PC-9 (cell line): ENCODE measurements at regions not wholly inside any gene's neighbourhood (a gene's known extent, or its start where the extent isn't known, plus 50 kb on each side); places are given as distances from the start of the nearest gene placed in this dataset.
A peak's percentile ranks its signal among the peaks of the same experiment; 100 is the strongest.
"Not testable (repeated sequence)": the region's sequence is repeated elsewhere in the genome, so short reads cannot be mapped to it uniquely, and the experiment has no call there.

Source experiments
- BruUV-seq: library from RNA; stranded (reverse); fragments of 400-500 nt; replicated peaks from 2 replicates; lab custom pipeline; 2021; lab: Mats Ljungman, UMichigan
- CTCF ChIA-PET: fragments of 300-600 bp; sonication (Branson Sonifier 250); formaldehyde crosslinking; loops from one replicate; lab custom pipeline; 2022; ENCODE audit warnings: antibody characterized with exemption; lab: Charles Lee
- POLR2A ChIA-PET: fragments of 300-600 bp; sonication (Branson Sonifier 250); formaldehyde crosslinking; loops from one replicate; lab custom pipeline; 2022; ENCODE audit warnings: antibody characterized with exemption; ENCODE audit not compliant: unreplicated experiment; lab: Charles Lee
- DNase-seq, 2 experiments: peaks; one replicate each; pipeline versions ENCODE4 v3.0.0 to v3.0.0-alpha.2; 2015 to 2022; ENCODE audit warnings: mixed read lengths in 1 of 2
- H2AFZ ChIP-seq: fragments of 200-600 bp; sonication (generic); 2 replicates; pipeline ENCODE4 v1.8.1; 2017; ENCODE audit warnings: antibody characterized with exemption
- H3F3A ChIP-seq: fragments of 200-600 bp; sonication (generic); 2 replicates; pipeline ENCODE4 v1.8.1; 2017; ENCODE audit warnings: antibody characterized with exemption, mild to moderate bottlenecking, low read depth; ENCODE audit not compliant: insufficient read depth
- H3K27ac ChIP-seq: fragments of 200-600 bp; sonication (generic); 2 replicates; pipeline ENCODE4 v1.6.1; 2016; ENCODE audit warnings: mixed run types
- H3K27me3 ChIP-seq: fragments of 200-600 bp; sonication (generic); 2 replicates; pipeline ENCODE4 v1.6.1; 2016; ENCODE audit warnings: low read depth, mixed run types; ENCODE audit not compliant: insufficient read depth
- H3K36me3 ChIP-seq: fragments of 200-600 bp; sonication (generic); 2 replicates; pipeline ENCODE4 v1.6.1; 2016; ENCODE audit warnings: low read depth, mixed run types
- H3K4me1 ChIP-seq: fragments of 200-600 bp; sonication (generic); replicated peaks from 2 replicates; pipeline ENCODE4 v1.6.1; 2016; ENCODE audit warnings: mixed run types; ENCODE audit not compliant: insufficient read depth
- H3K4me2 ChIP-seq: fragments of 200-600 bp; sonication (generic); 2 replicates; pipeline ENCODE4 v1.6.1; 2017; ENCODE audit warnings: mixed run types
- H3K4me3 ChIP-seq: fragments of 200-600 bp; sonication (generic); 2 replicates; pipeline ENCODE4 v1.6.1; 2016; ENCODE audit warnings: mixed run types
- H3K79me2 ChIP-seq: fragments of 200-600 bp; sonication (generic); 2 replicates; pipeline ENCODE4 v1.6.1; 2017; ENCODE audit warnings: low read depth, mixed run types
- H3K9me2 ChIP-seq: fragments of 200-600 bp; sonication (generic); 2 replicates; pipeline ENCODE4 v1.8.1; 2017; ENCODE audit warnings: mild to moderate bottlenecking; ENCODE audit not compliant: insufficient read depth
- H3K9me3 ChIP-seq: fragments of 200-600 bp; sonication (generic); 2 replicates; pipeline ENCODE4 v1.8.1; 2016; ENCODE audit warnings: low read depth; ENCODE audit not compliant: insufficient read depth
- H4K20me1 ChIP-seq: fragments of 200-600 bp; sonication (generic); 2 replicates; pipeline ENCODE4 v1.8.1; 2017; ENCODE audit not compliant: insufficient read depth
- EZH2 ChIP-seq: fragments of 200-600 bp; sonication (generic); IDR thresholded peaks from 2 replicates; pipeline ENCODE4 v1.8.0; 2017; ENCODE audit warnings: antibody characterized with exemption, low read depth
- intact Hi-C: fragments of 100-400 bp; cut with micrococcal nuclease; formaldehyde crosslinking; loops from one replicate; pipeline ENCODE4 v1.10.0; 2022; ENCODE audit not compliant: unreplicated experiment
- TF ChIP-seq, protein P1 (sequence below): fragments of 200-600 bp; sonication (generic); conservative IDR thresholded peaks from 2 replicates; pipeline ENCODE4 v1.6.1; 2017; ENCODE audit warnings: mixed run types, antibody characterized with exemption, mild to moderate bottlenecking, moderate library complexity

- no peaks in the 10 kb centered on the region for H3F3A ChIP-seq
- ChIA-PET CTCF (interaction anchor here (0.6 kb wide), 1 partner anchor 360 kb away, joined by 23 read pairs; no protein-coding TSS in a partner anchor), POLR2A (no interaction called here)
- H4K20me1 ChIP-seq = no peaks in the 10 kb centered on the region; the same call in 1 of the 2 replicates
- H3K4me1 ChIP-seq = no peaks in the 10 kb centered on the region
- intact Hi-C loops = loop anchor here (1.0 to 10.0 kb wide), 2 partner anchors 86 to 422 kb away; no protein-coding TSS in a partner anchor
- no peak overlapping the region for H3K27ac ChIP-seq
- DNase-seq = peak in 1 of 2 experiments; percentile 6
- no peak overlapping the region for H3K4me2 ChIP-seq
- no peaks in the 10 kb centered on the region for H3K9me2 ChIP-seq
- no peak overlapping the region for H3K4me3 ChIP-seq
- H3K79me2 ChIP-seq = no peaks in the 10 kb centered on the region
- no peak for TF ChIP-seq EZH2
- TF ChIP-seq, protein P1, sequence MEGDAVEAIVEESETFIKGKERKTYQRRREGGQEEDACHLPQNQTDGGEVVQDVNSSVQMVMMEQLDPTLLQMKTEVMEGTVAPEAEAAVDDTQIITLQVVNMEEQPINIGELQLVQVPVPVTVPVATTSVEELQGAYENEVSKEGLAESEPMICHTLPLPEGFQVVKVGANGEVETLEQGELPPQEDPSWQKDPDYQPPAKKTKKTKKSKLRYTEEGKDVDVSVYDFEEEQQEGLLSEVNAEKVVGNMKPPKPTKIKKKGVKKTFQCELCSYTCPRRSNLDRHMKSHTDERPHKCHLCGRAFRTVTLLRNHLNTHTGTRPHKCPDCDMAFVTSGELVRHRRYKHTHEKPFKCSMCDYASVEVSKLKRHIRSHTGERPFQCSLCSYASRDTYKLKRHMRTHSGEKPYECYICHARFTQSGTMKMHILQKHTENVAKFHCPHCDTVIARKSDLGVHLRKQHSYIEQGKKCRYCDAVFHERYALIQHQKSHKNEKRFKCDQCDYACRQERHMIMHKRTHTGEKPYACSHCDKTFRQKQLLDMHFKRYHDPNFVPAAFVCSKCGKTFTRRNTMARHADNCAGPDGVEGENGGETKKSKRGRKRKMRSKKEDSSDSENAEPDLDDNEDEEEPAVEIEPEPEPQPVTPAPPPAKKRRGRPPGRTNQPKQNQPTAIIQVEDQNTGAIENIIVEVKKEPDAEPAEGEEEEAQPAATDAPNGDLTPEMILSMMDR = peak; percentile 51
- H3K27me3 ChIP-seq = no peaks in the 10 kb centered on the region
- peaks cover 14% of the 10 kb centered on the region for H3K36me3 ChIP-seq
- H2AFZ ChIP-seq = no peak overlapping the region
- no TSS peak for BruUV-seq
- H3K9me3 ChIP-seq = peaks cover 10% of the 10 kb centered on the region
Measured at GRCh38 chr20:52060794-52061714, 130.5 kb downstream of the ZFP64 start.

GRCh38 chr20:52057133-52057532 is 134.4 kb downstream of the ZFP64 start:
- H3K79me2 ChIP-seq, H3F3A ChIP-seq, H4K20me1 ChIP-seq, H3K4me1 ChIP-seq, CTCF ChIA-PET, BruUV-seq, DNase-seq, H3K4me3 ChIP-seq, H2AFZ ChIP-seq, H3K4me2 ChIP-seq, H3K27ac ChIP-seq, H3K27me3 ChIP-seq, intact Hi-C loops, POLR2A ChIA-PET, H3K9me3 ChIP-seq, H3K9me2 ChIP-seq: not testable (repeated sequence)
- peaks cover 14% of the 10 kb centered on the region for H3K36me3 ChIP-seq

DNA sequence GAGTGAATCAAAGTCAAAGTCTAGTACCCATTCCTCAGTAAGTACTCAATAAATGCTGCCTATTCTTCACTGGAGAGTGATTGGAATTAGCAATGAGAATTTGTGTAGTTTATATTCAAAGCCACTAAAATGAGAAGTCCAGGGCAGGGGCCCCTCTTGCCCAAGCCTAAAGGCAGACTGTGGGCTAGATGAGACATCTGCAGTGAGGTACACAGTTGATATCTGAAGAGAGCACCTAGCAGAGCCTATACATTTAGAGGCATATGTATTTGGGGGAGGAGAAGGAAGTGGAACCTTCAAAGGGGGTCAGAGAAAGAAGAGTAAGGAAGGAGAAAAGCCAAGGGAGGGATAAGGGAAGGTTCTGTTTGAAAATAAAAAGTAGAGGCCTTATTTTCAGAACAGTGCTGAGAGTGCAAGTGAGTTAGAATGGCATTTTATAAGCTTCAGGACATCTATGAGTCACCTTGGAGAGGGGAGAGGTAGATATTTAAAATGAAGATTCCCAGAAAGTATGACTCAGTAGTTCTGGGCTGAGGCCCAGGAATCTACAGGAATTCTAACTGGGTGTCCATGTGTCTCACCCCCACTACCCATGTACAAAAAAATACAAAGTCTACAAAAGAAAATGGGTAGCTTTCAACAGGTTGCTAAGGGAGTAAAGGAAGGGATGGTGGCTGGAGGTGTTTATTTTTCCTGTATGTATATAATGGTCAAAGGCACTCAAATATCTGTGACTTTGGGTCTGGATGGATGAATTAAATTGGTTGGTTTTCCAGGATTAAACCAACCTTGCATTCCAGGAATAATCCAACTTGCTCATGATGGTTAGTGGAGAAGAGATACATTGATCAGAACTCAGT is 135.1 kb downstream of the ZFP64 start:
- Histone ChIP-seq H3K9me3 (peaks cover 10% of the 10 kb centered on the region), H3K9me2 (no peaks in the 10 kb centered on the region), H3K36me3 (peaks cover 14% of the 10 kb centered on the region), H4K20me1 (no peaks in the 10 kb centered on the region), H3K4me1 (no peaks in the 10 kb centered on the region), H3K4me3 (no peak overlapping the region), H3F3A (no peaks in the 10 kb centered on the region), H3K27me3 (no peaks in the 10 kb centered on the region), H3K4me2 (no peak overlapping the region), H2AFZ (no peak overlapping the region), H3K79me2 (no peaks in the 10 kb centered on the region), H3K27ac (no peak overlapping the region)
- no peak for DNase-seq
- TF ChIP-seq EZH2 = no peak
- TF ChIP-seq, protein P1 = no peak
- intact Hi-C loops = no loop called here
- ChIA-PET POLR2A (no interaction called here), CTCF (no interaction called here)
- BruUV-seq = no TSS peak
